ENCODE measurements at regions not wholly inside any gene's neighbourhood (a gene's known extent, or its start where the extent isn't known, plus 50 kb on each side); places are given as distances from the start of the nearest gene placed in this dataset.

GRCh38 chr5:68720884-68721610 is 372.8 kb upstream of the SLC30A5 start (continued):
- no peak for TF ChIP-seq SIN3A (IDR thresholded peaks at IDR 0.05; ENCODE audit: low read depth)
- no peak for TF ChIP-seq POLR2AphosphoS5 (IDR thresholded peaks at IDR 0.05; ENCODE audit: low read depth, low read length)

GRCh38 chr5:68722357-68722756 is 371.5 kb upstream of the SLC30A5 start:
- CTCF ChIA-PET = no interaction called here
- intact Hi-C loops (cut with micrococcal nuclease) = no loop called here
- no peak overlapping the region for H3K9ac ChIP-seq (ENCODE audit: low read length)
- H2AFZ ChIP-seq (ENCODE audit: low read depth, low read length, poor library complexity, severe bottlenecking) = no peak overlapping the region
- no peak for DNase-seq (ENCODE audit: low read depth, low spot score)
- POLR2A ChIA-PET = no interaction called here
- RAD21 ChIA-PET (ENCODE audit: low non-redundant PET in 1 of 2, low total read pairs in 2 of 2, uncharacterized antibody in 2 of 2, unreplicated experiment in 2 of 2) = no interaction called here
- BruUV-seq (replicated peaks) = no TSS peak
- no peak overlapping the region for H3K4me3 ChIP-seq (replicated peaks in 1 of 2; ENCODE audit: low read depth in 1 of 2, low read length in 2 of 2)
- H3K27ac ChIP-seq (ENCODE audit: low read depth, low read length) = no peak overlapping the region
- no peaks in the 10 kb centered on the region for H3K9me2 ChIP-seq (ENCODE audit: insufficient read depth)
- H3K9me3 ChIP-seq (ENCODE audit: control insufficient read depth in 1 of 2, insufficient read depth in 1 of 2, low read depth in 1 of 2, low read length in 2 of 2) = no peaks in the 10 kb centered on the region
- H3K79me2 ChIP-seq (ENCODE audit: insufficient read depth, low read length) = no peaks in the 10 kb centered on the region
- no peak for TF ChIP-seq SP1 (IDR thresholded peaks at IDR 0.05; ENCODE audit: low read depth)
- H3K36me3 ChIP-seq (ENCODE audit: control insufficient read depth in 1 of 2, insufficient read depth in 2 of 2, low read length in 2 of 2) = no peaks in the 10 kb centered on the region
- H3K4me1 ChIP-seq (ENCODE audit: control insufficient read depth in 1 of 2, insufficient read depth in 2 of 2, low read length in 2 of 2) = no peaks in the 10 kb centered on the region
- H3K27me3 ChIP-seq (ENCODE audit: insufficient read depth, low read length) = no peaks in the 10 kb centered on the region
- no peaks in the 10 kb centered on the region for H4K20me1 ChIP-seq (ENCODE audit: insufficient read depth)
- H3K4me2 ChIP-seq (ENCODE audit: low read length) = no peak overlapping the region
- ATAC-seq = no peak

GRCh38 chr5:68725905-68726683 is 367.7 kb upstream of the SLC30A5 start:
- H3K9me3 ChIP-seq (ENCODE audit: control insufficient read depth in 1 of 2, insufficient read depth in 1 of 2, low read depth in 1 of 2, low read length in 2 of 2) = no peaks in the 10 kb centered on the region
- H3K4me1 ChIP-seq (ENCODE audit: control insufficient read depth in 1 of 2, insufficient read depth in 2 of 2, low read length in 2 of 2) = no peaks in the 10 kb centered on the region
- H3K36me3 ChIP-seq (ENCODE audit: control insufficient read depth in 1 of 2, insufficient read depth in 2 of 2, low read length in 2 of 2) = no peaks in the 10 kb centered on the region
- no peaks in the 10 kb centered on the region for H3K79me2 ChIP-seq (ENCODE audit: insufficient read depth, low read length)
- H2AFZ ChIP-seq (ENCODE audit: low read depth, low read length, poor library complexity, severe bottlenecking) = no peak overlapping the region
- ATAC-seq = no peak
- ChIA-PET RAD21 (ENCODE audit: low non-redundant PET in 1 of 2, low total read pairs in 2 of 2, uncharacterized antibody in 2 of 2, unreplicated experiment in 2 of 2) (no interaction called here), POLR2A (no interaction called here), CTCF (no interaction called here)
- no peaks in the 10 kb centered on the region for H4K20me1 ChIP-seq (ENCODE audit: insufficient read depth)
- H3K27me3 ChIP-seq (ENCODE audit: insufficient read depth, low read length) = no peaks in the 10 kb centered on the region
- DNase-seq (ENCODE audit: low read depth, low spot score) = no peak
- H3K27ac ChIP-seq (ENCODE audit: low read depth, low read length) = no peak overlapping the region
- BruUV-seq (replicated peaks) = no TSS peak
- no peak overlapping the region for H3K4me3 ChIP-seq (replicated peaks in 1 of 2; ENCODE audit: low read depth in 1 of 2, low read length in 2 of 2)
- no peak overlapping the region for H3K4me2 ChIP-seq (ENCODE audit: low read length)
- no peak overlapping the region for H3K9ac ChIP-seq (ENCODE audit: low read length)
- intact Hi-C loops (cut with micrococcal nuclease) = no loop called here
- no peaks in the 10 kb centered on the region for H3K9me2 ChIP-seq (ENCODE audit: insufficient read depth)
- TF ChIP-seq JUND (IDR thresholded peaks at IDR 0.05) (no peak), ZFX (IDR thresholded peaks at IDR 0.05) (no peak), SP1 (IDR thresholded peaks at IDR 0.05; ENCODE audit: low read depth) (no peak), CTCF (IDR thresholded peaks at IDR 0.05 in 2 of 3, conservative IDR thresholded peaks at IDR 0.05 in 1 of 3; ENCODE audit: borderline replicate concordance in 1 of 3, insufficient read depth in 1 of 3, low read depth in 2 of 3, low read length in 2 of 3) (no peak), REST (IDR thresholded peaks at IDR 0.05; ENCODE audit: low read depth) (no peak), RAD21 (IDR thresholded peaks at IDR 0.05; ENCODE audit: low read depth) (no peak), FOSL1 (IDR thresholded peaks at IDR 0.05; ENCODE audit: low read depth) (no peak), EZH2phosphoT487 (IDR thresholded peaks at IDR 0.05; ENCODE audit: borderline replicate concordance) (no peak), POLR2AphosphoS5 (IDR thresholded peaks at IDR 0.05; ENCODE audit: low read depth, low read length) (no peak), ZNF274 (IDR thresholded peaks at IDR 0.05; ENCODE audit: low read depth, low read length) (no peak), CBX3 (IDR thresholded peaks at IDR 0.05; ENCODE audit: low read depth) (no peak), CEBPB (IDR thresholded peaks at IDR 0.05; ENCODE audit: low read depth) (no peak)

All from HCT116 (cell line).